Activated naive CD4-positive, alpha-beta T cell treated with anti-CD3 and anti-CD28 coated beads for 36 hours (primary cell): ENCODE measurements at regions not wholly inside any gene's neighbourhood (a gene's known extent, or its start where the extent isn't known, plus 50 kb on each side); places are given as distances from the start of the nearest gene placed in this dataset.

Experiments used
- CTCF ChIA-PET: fragments of 350-600 bp; sonication (Branson Sonifier 250); formaldehyde crosslinking; loops from one replicate; lab custom pipeline; 2021; ENCODE audit warnings: antibody characterized with exemption; lab: Charles Lee
- DNase-seq: peaks from one replicate; pipeline ENCODE4 v3.0.0-alpha.2; 2020
- H3K27ac Mint-ChIP-seq: one replicate; pipeline ENCODE4 v1.8.0; 2021; ENCODE audit warnings: mild to moderate bottlenecking, mixed read lengths
- H3K27me3 Mint-ChIP-seq: one replicate; pipeline ENCODE4 v1.8.0; 2021; ENCODE audit warnings: low read depth, mixed read lengths
- H3K36me3 Mint-ChIP-seq: one replicate; pipeline ENCODE4 v1.8.0; 2021; ENCODE audit warnings: low read depth, mixed read lengths
- H3K4me1 Mint-ChIP-seq: one replicate; pipeline ENCODE4 v1.8.0; 2021; ENCODE audit warnings: low read depth, mixed read lengths
- H3K4me3 Mint-ChIP-seq: one replicate; pipeline ENCODE4 v1.8.0; 2021; ENCODE audit warnings: mild to moderate bottlenecking, moderate library complexity, mixed read lengths
- H3K9me3 Mint-ChIP-seq: one replicate; pipeline ENCODE4 v1.8.0; 2021; ENCODE audit warnings: mixed read lengths
- intact Hi-C: fragments of 100-400 bp; cut with micrococcal nuclease; formaldehyde crosslinking; loops from one replicate; pipeline ENCODE4 v1.15.1; 2023

DNA sequence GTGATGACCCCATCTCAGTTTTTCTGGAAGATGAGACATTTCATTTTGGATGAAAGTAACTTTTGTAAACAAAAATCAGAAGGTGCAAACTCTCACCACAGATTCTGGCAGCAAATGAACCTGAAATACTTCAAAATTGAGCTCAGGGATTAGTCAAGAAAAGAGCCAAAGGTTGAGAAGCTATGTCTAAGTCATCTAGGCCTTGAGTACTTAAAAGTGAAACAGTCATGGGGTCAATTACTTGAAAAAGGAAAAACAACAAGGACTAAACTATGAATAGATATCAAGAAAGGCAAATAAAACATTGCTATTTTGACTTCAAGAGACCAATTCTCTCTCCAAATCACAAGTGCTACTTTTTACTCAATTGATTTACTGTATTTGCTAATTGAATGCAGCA, 285.1 kb downstream of the RBM43 start:
- Mint-ChIP-seq H3K4me1 (no peaks in the 10 kb centered on the region), H3K36me3 (no peaks in the 10 kb centered on the region), H3K4me3 (no peak overlapping the region), H3K27ac (no peak overlapping the region), H3K27me3 (peaks cover 3% of the 10 kb centered on the region), H3K9me3 (no peaks in the 10 kb centered on the region)
- intact Hi-C loops, result no loop called here
- no peak for DNase-seq
- CTCF ChIA-PET, result interaction anchor here (1.1 kb wide), 1 partner anchor 9 kb away, joined by 3 read pairs; no protein-coding TSS in a partner anchor

DNA sequence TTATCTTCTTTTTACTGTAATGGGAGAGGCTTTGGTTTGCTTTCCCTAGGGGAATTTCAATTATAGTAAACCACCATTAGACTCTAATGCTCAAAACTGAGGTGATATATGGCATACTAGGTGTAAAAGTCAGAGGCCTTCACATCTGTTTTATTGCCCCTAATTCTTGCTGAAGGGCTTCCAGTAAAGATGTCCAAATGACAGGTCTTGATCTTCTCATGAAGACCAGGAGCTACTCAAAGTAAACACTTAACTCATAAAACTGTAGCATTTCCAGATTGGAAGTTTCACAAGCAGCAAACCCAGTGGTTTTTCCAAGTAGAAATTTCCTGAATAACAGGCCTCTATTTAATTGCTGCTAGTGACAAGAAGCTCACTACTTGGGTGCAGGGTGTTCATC, 286.8 kb downstream of the RBM43 start:
- intact Hi-C loops, result no loop called here
- no peaks in the 10 kb centered on the region for H3K36me3 Mint-ChIP-seq
- H3K9me3 Mint-ChIP-seq, result no peaks in the 10 kb centered on the region
- CTCF ChIA-PET, result no interaction called here
- no peak overlapping the region for H3K4me3 Mint-ChIP-seq
- peaks cover 3% of the 10 kb centered on the region for H3K27me3 Mint-ChIP-seq
- DNase-seq, result no peak
- no peak overlapping the region for H3K27ac Mint-ChIP-seq
- no peaks in the 10 kb centered on the region for H3K4me1 Mint-ChIP-seq

DNA sequence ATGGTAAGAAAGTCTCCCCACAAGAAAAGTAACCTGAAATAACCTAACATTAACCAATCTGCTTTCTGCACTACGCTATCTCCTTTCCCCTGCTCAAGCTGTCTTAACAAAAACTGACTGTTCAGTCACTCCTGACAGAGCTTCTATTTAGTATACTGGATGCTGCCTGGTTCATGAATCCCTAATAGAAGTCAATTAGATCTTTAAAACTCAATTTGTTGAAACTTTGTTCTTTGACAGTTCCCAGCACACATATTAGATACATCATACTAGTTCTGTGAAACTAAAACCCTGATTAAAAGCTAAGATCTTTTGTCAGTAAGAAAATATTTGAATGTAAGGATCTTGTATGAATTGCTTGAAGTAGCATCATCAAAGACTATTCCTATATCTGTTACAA, 287.4 kb downstream of the RBM43 start:
- H3K27me3 Mint-ChIP-seq, result peaks cover 5% of the 10 kb centered on the region
- CTCF ChIA-PET, result no interaction called here
- DNase-seq, result no peak
- H3K9me3 Mint-ChIP-seq, result no peaks in the 10 kb centered on the region
- no peak overlapping the region for H3K27ac Mint-ChIP-seq
- intact Hi-C loops, result no loop called here
- no peak overlapping the region for H3K4me3 Mint-ChIP-seq
- H3K4me1 Mint-ChIP-seq, result no peaks in the 10 kb centered on the region
- H3K36me3 Mint-ChIP-seq, result no peaks in the 10 kb centered on the region

DNA sequence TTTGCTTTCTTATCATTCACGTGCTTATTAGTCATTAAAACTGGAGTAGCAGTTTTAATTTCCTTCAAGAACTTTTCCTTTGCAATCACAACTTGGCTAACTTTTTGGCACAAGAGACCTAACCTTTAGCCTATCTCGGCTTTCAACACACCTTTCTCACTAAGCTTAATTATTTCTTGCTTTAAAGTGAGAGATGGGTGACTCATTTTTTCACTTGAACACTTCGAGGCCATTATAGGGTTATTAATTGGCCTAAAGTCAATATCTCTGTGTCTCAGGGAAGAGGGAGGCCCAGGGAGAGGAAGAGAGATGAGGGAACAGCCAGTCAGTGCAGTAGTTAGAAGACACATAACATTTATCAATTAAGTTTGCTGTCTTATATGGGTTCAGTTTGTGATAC, 289.8 kb downstream of the RBM43 start:
- Mint-ChIP-seq H3K4me3 (no peak overlapping the region), H3K27me3 (peaks cover 19% of the 10 kb centered on the region), H3K36me3 (no peaks in the 10 kb centered on the region), H3K27ac (no peak overlapping the region), H3K4me1 (no peaks in the 10 kb centered on the region), H3K9me3 (no peaks in the 10 kb centered on the region)
- no peak for DNase-seq
- intact Hi-C loops, result no loop called here
- CTCF ChIA-PET, result no interaction called here

DNA sequence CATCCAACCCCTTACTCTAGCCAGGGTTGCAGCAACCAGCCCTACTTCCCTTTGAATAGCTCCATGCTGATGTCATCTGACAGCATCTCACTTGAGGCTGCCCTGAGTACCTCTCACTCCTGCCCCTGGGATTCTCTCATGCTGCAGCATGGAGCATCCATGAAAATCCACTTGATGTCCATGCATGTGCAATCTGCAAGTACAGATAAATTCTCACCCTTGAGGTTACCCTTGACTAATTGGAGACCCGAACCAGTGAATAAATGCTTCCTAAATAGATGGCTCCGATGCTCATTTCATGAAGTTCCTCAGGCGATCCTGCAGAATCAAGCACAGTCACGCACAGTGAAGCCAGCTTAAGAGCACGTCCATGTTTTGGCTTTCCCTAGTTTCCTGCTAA, 298.3 kb downstream of the RBM43 start:
- intact Hi-C loops, result no loop called here
- DNase-seq, result no peak
- Mint-ChIP-seq H3K4me1 (no peaks in the 10 kb centered on the region), H3K9me3 (no peaks in the 10 kb centered on the region), H3K27ac (no peak overlapping the region), H3K27me3 (peaks cover 5% of the 10 kb centered on the region), H3K36me3 (no peaks in the 10 kb centered on the region), H3K4me3 (no peak overlapping the region)
- CTCF ChIA-PET, result no interaction called here

DNA sequence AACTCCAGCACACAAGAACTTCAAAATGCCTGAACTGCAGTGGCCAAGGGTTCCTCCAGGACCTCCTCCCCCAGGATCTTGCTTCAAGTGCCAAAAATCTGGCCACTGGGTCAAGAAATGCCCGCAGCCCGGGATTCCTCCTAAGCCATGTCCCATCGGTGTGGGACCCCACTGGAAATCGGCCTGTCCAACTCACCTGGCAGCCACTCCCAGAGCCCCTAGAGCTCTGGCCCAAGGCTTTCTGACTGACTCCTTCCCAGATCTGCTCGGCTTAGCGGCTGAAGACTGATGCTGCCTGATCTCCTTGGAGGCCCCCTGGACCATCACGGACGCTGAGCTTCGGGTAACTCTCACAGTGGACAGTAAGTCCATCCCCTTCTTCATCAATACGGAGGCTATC, 306.4 kb downstream of the RBM43 start:
- Mint-ChIP-seq H3K9me3 (no peaks in the 10 kb centered on the region), H3K27ac (no peak overlapping the region), H3K4me1 (no peaks in the 10 kb centered on the region), H3K27me3 (no peaks in the 10 kb centered on the region), H3K4me3 (no peak overlapping the region), H3K36me3 (no peaks in the 10 kb centered on the region)
- intact Hi-C loops, result no loop called here
- CTCF ChIA-PET, result no interaction called here
- no peak for DNase-seq

DNA sequence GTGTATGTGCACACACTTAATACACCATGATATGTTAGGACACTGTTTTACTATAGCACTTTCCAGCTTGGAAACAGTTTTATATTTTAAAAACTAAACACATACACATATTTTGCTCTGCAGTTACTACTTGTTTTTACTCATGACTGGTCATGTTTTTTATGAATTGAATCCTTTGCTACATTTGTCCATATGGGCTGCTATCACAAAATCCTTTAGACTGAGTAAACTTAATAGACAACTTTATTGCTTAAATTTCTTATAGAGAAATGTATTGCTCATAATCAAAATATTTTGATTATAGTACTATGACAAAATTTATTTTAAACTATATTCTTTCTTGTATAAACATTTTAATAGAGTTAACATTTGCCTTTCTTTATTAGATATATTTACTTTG, 314.8 kb downstream of the RBM43 start:
- intact Hi-C loops, result no loop called here
- H3K9me3 Mint-ChIP-seq, result no peaks in the 10 kb centered on the region
- H3K27me3 Mint-ChIP-seq, result peaks cover 3% of the 10 kb centered on the region
- H3K36me3 Mint-ChIP-seq, result no peaks in the 10 kb centered on the region
- no peak for DNase-seq
- no peak overlapping the region for H3K27ac Mint-ChIP-seq
- no peaks in the 10 kb centered on the region for H3K4me1 Mint-ChIP-seq
- CTCF ChIA-PET, result no interaction called here
- H3K4me3 Mint-ChIP-seq, result no peak overlapping the region

DNA sequence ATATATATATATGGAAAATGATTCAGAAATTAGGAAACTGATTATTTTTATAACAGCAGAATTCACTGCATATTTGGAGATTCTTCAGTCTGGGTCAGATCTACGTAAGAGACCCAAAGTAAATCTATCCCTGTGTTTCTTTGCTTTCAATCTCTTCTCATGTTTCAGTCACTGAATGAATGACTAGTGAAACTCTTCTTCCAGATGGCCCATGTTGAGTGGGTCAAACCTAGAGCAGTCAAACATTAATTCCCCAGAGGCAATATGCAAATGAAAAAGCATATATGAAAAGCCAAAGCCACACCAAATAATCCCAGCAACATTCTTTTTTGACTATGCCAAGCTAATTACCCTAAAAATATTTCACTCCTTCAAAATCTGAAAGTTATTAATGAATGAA, 317.3 kb downstream of the RBM43 start:
- intact Hi-C loops, result no loop called here
- Mint-ChIP-seq H3K27ac (no peak overlapping the region), H3K27me3 (peaks cover 3% of the 10 kb centered on the region), H3K4me1 (no peaks in the 10 kb centered on the region), H3K4me3 (no peak overlapping the region), H3K36me3 (no peaks in the 10 kb centered on the region), H3K9me3 (no peaks in the 10 kb centered on the region)
- no peak for DNase-seq
- CTCF ChIA-PET, result interaction anchor here (0.6 kb wide), 1 partner anchor 294 kb away, joined by 3 read pairs; no protein-coding TSS in a partner anchor

DNA sequence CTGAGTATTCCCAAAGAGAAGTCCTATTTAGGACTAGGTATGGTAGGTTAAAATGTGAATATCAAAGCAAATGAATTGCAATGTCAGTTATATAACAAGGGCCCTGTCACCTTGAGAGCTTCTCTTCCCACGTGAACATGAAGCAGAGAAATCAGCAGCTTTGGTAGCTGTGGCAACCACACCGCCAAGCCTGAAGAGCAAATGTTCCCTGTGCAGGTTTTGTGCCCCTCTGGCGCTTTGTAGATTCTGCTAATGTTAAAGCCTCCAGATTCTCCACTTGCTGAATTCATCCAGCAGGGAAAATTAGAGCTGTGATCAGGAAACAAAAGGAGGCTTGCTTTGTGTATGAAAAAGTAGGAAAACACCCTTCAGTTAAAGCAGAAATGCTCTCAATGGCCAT, 322.6 kb downstream of the RBM43 start:
- H3K9me3 Mint-ChIP-seq, result no peaks in the 10 kb centered on the region
- H3K27ac Mint-ChIP-seq, result no peak overlapping the region
- no peaks in the 10 kb centered on the region for H3K27me3 Mint-ChIP-seq
- CTCF ChIA-PET, result no interaction called here
- no peaks in the 10 kb centered on the region for H3K36me3 Mint-ChIP-seq
- H3K4me1 Mint-ChIP-seq, result no peaks in the 10 kb centered on the region
- intact Hi-C loops, result no loop called here
- no peak for DNase-seq
- H3K4me3 Mint-ChIP-seq, result no peak overlapping the region

DNA sequence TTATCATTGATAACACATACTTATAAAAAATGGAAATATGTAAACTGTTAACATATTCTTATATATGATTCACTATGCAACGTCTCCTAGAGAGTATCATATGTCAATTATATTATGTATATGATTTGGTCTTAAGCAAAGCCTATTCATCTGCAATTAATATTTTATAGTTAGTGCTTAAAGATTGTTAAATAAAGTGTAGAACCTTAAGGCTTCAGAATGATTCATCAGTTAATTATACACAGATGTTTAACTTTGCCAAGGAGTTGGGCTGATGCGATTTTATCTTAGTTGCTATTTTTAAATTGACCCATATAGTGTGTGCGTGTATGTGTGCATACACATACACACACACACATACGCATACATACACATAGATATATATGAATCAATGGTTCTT, 323.1 kb downstream of the RBM43 start:
- intact Hi-C loops, result no loop called here
- H3K9me3 Mint-ChIP-seq, result no peaks in the 10 kb centered on the region
- DNase-seq, result no peak
- H3K36me3 Mint-ChIP-seq, result no peaks in the 10 kb centered on the region
- H3K4me3 Mint-ChIP-seq, result no peak overlapping the region
- no peaks in the 10 kb centered on the region for H3K4me1 Mint-ChIP-seq
- H3K27ac Mint-ChIP-seq, result no peak overlapping the region
- no peaks in the 10 kb centered on the region for H3K27me3 Mint-ChIP-seq
- CTCF ChIA-PET, result interaction anchor here (0.6 kb wide), 1 partner anchor 249 kb away, joined by 4 read pairs; no protein-coding TSS in a partner anchor

DNA sequence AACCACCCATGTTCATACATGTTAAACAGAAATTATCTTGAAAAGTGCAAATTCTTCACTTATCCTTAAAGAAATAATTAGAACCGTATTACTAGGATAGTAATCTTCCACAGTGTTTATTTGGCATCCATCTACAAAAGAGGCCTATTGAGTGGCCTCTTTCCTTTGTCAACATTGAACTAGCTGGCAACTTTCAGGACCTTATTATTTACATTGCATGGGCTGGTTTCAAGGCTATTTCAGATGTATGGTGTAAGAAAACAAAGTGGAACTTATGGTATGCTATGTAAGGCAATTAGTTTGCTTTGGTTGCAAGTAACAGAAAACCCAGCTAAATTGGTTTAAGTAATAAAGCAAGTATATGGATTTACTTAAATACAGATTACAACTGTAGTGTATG, 324.6 kb downstream of the RBM43 start:
- Mint-ChIP-seq H3K9me3 (no peaks in the 10 kb centered on the region), H3K4me3 (no peak overlapping the region), H3K27ac (no peak overlapping the region), H3K27me3 (no peaks in the 10 kb centered on the region), H3K36me3 (no peaks in the 10 kb centered on the region), H3K4me1 (no peaks in the 10 kb centered on the region)
- intact Hi-C loops, result no loop called here
- no peak for DNase-seq
- CTCF ChIA-PET, result no interaction called here

DNA sequence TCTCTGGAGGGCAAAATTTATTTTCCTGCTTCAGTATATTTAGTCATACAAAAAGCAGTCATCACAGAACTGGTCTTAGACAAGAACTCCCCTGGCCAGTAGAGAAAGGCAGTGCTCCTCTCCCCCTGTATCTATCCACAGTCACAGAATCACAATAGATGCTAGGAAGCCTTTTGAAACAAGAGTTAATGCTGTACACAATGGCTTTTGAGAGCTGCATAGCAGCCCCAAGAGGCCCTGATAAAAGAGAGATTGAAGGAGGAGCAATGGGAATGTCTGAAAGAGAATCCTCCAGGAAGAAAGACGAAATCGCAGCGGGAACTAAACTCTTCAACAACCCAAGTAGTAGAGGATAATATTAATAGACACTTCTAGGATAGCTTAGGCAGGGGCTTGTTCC, 330.2 kb downstream of the RBM43 start:
- Mint-ChIP-seq H3K27me3 (peaks cover 6% of the 10 kb centered on the region), H3K36me3 (no peaks in the 10 kb centered on the region), H3K27ac (no peak overlapping the region), H3K4me1 (no peaks in the 10 kb centered on the region), H3K9me3 (no peaks in the 10 kb centered on the region), H3K4me3 (no peak overlapping the region)
- no peak for DNase-seq
- CTCF ChIA-PET, result no interaction called here
- intact Hi-C loops, result no loop called here

DNA sequence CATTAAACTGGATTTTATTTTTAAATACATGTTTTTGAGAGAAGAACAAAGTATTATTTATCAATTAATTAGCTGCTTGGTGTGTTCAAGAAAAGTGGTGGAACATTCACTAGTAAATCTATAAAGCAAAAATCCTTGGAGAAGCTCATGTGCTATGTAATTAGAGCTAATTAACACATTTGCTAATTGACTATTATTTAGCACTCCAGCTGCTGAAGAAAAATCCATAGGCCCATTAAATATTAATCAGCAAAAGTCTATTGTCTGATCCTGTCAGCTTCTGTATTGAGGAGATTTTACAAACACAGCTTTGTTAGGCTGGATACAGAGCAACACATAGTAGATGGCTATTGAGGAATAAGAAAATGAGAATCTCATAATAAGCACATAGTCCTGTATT, 336.1 kb downstream of the RBM43 start:
- DNase-seq, result no peak
- Mint-ChIP-seq H3K27me3 (peaks cover 11% of the 10 kb centered on the region), H3K9me3 (no peaks in the 10 kb centered on the region), H3K36me3 (no peaks in the 10 kb centered on the region), H3K4me3 (no peak overlapping the region), H3K27ac (no peak overlapping the region), H3K4me1 (no peaks in the 10 kb centered on the region)
- CTCF ChIA-PET, result no interaction called here
- intact Hi-C loops, result no loop called here

DNA sequence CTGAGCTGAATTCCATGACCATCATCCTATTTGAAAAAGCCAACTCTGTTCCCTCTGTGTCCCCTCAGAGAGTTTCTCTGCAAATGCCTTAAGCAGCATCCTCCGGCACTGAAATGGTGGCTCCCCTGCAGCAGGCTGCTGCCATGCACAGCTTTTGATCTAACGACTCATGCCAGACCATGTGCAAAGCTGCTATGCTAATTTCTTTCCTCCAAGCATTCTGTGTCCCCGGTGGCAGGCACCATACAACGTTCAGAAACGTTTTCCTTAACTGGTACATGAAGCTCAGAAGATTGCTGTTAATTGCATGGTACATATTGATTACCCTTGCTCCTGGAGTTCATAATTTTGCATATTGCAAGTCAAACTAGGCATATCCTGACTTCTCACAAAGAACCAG, 336.8 kb downstream of the RBM43 start:
- intact Hi-C loops, result no loop called here
- H3K27ac Mint-ChIP-seq, result no peak overlapping the region
- no peak for DNase-seq
- no peaks in the 10 kb centered on the region for H3K9me3 Mint-ChIP-seq
- no peaks in the 10 kb centered on the region for H3K36me3 Mint-ChIP-seq
- H3K27me3 Mint-ChIP-seq, result peaks cover 11% of the 10 kb centered on the region
- no peak overlapping the region for H3K4me3 Mint-ChIP-seq
- CTCF ChIA-PET, result no interaction called here
- H3K4me1 Mint-ChIP-seq, result no peaks in the 10 kb centered on the region
